ENCODE measurements at regions not wholly inside any gene's neighbourhood (a gene's known extent, or its start where the extent isn't known, plus 50 kb on each side); places are given as distances from the start of the nearest gene placed in this dataset.

DNA sequence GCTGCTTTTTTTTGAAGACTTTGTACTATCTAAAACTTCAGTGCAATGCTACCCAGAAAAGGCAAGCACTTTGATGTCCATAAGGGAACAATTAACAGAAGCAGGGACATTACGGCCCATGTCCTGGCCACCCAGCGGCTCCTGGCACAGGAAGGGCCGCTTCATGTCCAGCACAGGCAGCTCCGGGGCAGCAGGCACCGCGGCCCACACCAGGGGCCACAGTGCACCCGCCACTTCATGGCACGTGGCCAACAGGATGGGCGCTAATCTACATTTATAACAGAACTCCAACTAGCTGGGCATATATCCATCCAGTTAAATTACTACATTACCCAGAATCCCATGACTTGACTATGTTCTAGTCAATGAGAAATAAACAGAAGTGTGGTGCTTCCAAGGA lies 198.2 kb upstream of the ID4 start:
- no peak overlapping the region for H3K4me3 ChIP-seq (ENCODE audit: low read length)
- TF ChIP-seq, protein P1, sequence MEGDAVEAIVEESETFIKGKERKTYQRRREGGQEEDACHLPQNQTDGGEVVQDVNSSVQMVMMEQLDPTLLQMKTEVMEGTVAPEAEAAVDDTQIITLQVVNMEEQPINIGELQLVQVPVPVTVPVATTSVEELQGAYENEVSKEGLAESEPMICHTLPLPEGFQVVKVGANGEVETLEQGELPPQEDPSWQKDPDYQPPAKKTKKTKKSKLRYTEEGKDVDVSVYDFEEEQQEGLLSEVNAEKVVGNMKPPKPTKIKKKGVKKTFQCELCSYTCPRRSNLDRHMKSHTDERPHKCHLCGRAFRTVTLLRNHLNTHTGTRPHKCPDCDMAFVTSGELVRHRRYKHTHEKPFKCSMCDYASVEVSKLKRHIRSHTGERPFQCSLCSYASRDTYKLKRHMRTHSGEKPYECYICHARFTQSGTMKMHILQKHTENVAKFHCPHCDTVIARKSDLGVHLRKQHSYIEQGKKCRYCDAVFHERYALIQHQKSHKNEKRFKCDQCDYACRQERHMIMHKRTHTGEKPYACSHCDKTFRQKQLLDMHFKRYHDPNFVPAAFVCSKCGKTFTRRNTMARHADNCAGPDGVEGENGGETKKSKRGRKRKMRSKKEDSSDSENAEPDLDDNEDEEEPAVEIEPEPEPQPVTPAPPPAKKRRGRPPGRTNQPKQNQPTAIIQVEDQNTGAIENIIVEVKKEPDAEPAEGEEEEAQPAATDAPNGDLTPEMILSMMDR (IDR thresholded peaks at IDR 0.05; ENCODE audit: low read depth, low read length, poor library complexity, severe bottlenecking): no peak
- no peak for TF ChIP-seq EZH2phosphoT487 (IDR thresholded peaks at IDR 0.05; ENCODE audit: borderline replicate concordance, low read length)

DNA sequence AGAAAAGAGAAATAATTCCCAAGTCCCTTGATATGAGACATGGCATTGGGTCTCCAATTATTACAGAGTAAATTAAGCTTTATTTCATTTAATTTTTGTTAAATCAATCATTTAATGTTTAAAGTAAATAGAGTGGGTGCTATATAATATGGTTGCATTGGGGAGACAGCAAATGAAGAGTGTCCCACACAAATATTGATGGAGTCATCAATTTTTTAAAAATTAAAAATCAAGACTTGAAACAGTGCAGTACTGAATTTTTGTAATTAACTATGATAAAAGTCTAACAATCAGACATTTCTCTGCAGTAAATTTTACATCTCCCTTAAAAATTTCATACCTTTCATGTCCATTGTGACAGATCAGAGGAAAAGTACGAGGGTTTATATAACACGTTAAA lies 193.9 kb upstream of the ID4 start:
- H3K4me3 ChIP-seq (ENCODE audit: low read length): no peak overlapping the region
- no peaks in the 10 kb centered on the region for H3K79me2 ChIP-seq (ENCODE audit: control insufficient read depth, low read length)
- H3F3A ChIP-seq (ENCODE audit: control insufficient read depth, insufficient read depth): no peaks in the 10 kb centered on the region
- no peak overlapping the region for H3K27ac ChIP-seq (ENCODE audit: low read depth, low read length)
- no peaks in the 10 kb centered on the region for H3K9me3 ChIP-seq (ENCODE audit: control insufficient read depth, insufficient read depth, low read length)
- H3K27me3 ChIP-seq (ENCODE audit: control insufficient read depth, low read length): no peaks in the 10 kb centered on the region
- H3K4me1 ChIP-seq (ENCODE audit: control insufficient read depth, low read length): no peaks in the 10 kb centered on the region
- H3K4me2 ChIP-seq (ENCODE audit: low read length): no peak overlapping the region
- H3K9me2 ChIP-seq (replicated peaks; ENCODE audit: control insufficient read depth, low read length): no peaks in the 10 kb centered on the region
- no peaks in the 10 kb centered on the region for H3K36me3 ChIP-seq (ENCODE audit: control insufficient read depth, low read length)
- TF ChIP-seq EZH2phosphoT487 (IDR thresholded peaks at IDR 0.05; ENCODE audit: borderline replicate concordance, low read length): no peak
- TF ChIP-seq, protein P1 (IDR thresholded peaks at IDR 0.05; ENCODE audit: low read depth, low read length, poor library complexity, severe bottlenecking): no peak
- H4K20me1 ChIP-seq (ENCODE audit: control insufficient read depth, insufficient read depth, low read depth, low read length): no peaks in the 10 kb centered on the region

More for the DNA sequence above, 198.2 kb upstream of the ID4 start:
- Histone ChIP-seq H3K36me3 (ENCODE audit: control insufficient read depth, low read length) (no peaks in the 10 kb centered on the region), H3K79me2 (ENCODE audit: control insufficient read depth, low read length) (no peaks in the 10 kb centered on the region), H3K27ac (ENCODE audit: low read depth, low read length) (no peak overlapping the region), H3K9me3 (ENCODE audit: control insufficient read depth, insufficient read depth, low read length) (no peaks in the 10 kb centered on the region), H3K27me3 (ENCODE audit: control insufficient read depth, low read length) (no peaks in the 10 kb centered on the region), H4K20me1 (ENCODE audit: control insufficient read depth, insufficient read depth, low read depth, low read length) (no peaks in the 10 kb centered on the region), H3K9me2 (replicated peaks; ENCODE audit: control insufficient read depth, low read length) (no peaks in the 10 kb centered on the region), H3K4me1 (ENCODE audit: control insufficient read depth, low read length) (no peaks in the 10 kb centered on the region), H3F3A (ENCODE audit: control insufficient read depth, insufficient read depth) (no peaks in the 10 kb centered on the region), H3K4me2 (ENCODE audit: low read length) (no peak overlapping the region)

DNA sequence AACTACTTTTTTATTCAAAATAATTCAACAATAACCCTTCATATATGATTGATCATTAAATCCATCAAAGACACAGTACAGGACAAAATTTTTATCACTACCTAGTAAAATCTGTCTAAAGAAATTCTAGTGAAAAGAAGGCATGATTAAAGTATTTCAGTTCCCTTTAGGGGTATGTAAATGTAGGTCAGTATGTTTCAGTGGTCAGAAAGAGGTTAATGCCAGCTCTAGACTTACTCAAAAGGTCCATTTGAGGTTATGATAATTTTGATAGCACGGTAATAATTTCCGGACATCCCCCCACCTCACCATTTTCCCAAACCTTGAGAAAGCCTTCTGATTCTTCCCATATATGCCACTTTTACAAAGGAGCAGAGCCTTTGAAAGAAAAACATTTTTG lies 193.5 kb upstream of the ID4 start:
- no peaks in the 10 kb centered on the region for H3K4me1 ChIP-seq (ENCODE audit: control insufficient read depth, low read length)
- no peaks in the 10 kb centered on the region for H4K20me1 ChIP-seq (ENCODE audit: control insufficient read depth, insufficient read depth, low read depth, low read length)
- H3F3A ChIP-seq (ENCODE audit: control insufficient read depth, insufficient read depth): no peaks in the 10 kb centered on the region
- no peaks in the 10 kb centered on the region for H3K27me3 ChIP-seq (ENCODE audit: control insufficient read depth, low read length)
- no peak overlapping the region for H3K27ac ChIP-seq (ENCODE audit: low read depth, low read length)
- H3K36me3 ChIP-seq (ENCODE audit: control insufficient read depth, low read length): no peaks in the 10 kb centered on the region
- TF ChIP-seq, protein P1 (IDR thresholded peaks at IDR 0.05; ENCODE audit: low read depth, low read length, poor library complexity, severe bottlenecking): no peak
- TF ChIP-seq EZH2phosphoT487 (IDR thresholded peaks at IDR 0.05; ENCODE audit: borderline replicate concordance, low read length): no peak
- H3K9me3 ChIP-seq (ENCODE audit: control insufficient read depth, insufficient read depth, low read length): no peaks in the 10 kb centered on the region
- no peak overlapping the region for H3K4me3 ChIP-seq (ENCODE audit: low read length)
- no peak overlapping the region for H3K4me2 ChIP-seq (ENCODE audit: low read length)
- no peaks in the 10 kb centered on the region for H3K79me2 ChIP-seq (ENCODE audit: control insufficient read depth, low read length)
- no peaks in the 10 kb centered on the region for H3K9me2 ChIP-seq (replicated peaks; ENCODE audit: control insufficient read depth, low read length)

DNA sequence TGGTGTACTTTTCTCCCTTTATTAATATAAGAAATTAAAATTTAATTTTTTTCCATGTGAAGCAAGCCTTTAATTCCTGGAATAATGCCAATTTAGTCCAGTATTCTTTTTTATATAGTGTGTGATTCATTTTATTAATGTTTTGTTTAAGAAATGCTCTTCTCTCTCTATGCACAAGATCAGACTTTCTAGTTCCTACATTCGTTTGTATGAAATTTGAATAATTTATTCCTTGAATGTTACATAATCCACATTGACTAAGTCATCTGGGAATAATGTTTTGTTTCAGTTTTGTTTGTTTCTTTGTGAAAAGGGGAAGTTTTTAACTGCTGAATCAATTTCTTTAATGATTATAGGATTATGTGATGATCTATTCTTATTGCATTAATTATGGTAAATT lies 181.4 kb upstream of the ID4 start:
- Histone ChIP-seq H3K4me2 (ENCODE audit: low read length) (no peak overlapping the region), H4K20me1 (ENCODE audit: control insufficient read depth, insufficient read depth, low read depth, low read length) (no peaks in the 10 kb centered on the region), H3K27ac (ENCODE audit: low read depth, low read length) (no peak overlapping the region), H3K27me3 (ENCODE audit: control insufficient read depth, low read length) (no peaks in the 10 kb centered on the region), H3K4me1 (ENCODE audit: control insufficient read depth, low read length) (no peaks in the 10 kb centered on the region), H3K79me2 (ENCODE audit: control insufficient read depth, low read length) (no peaks in the 10 kb centered on the region), H3K9me2 (replicated peaks; ENCODE audit: control insufficient read depth, low read length) (no peaks in the 10 kb centered on the region), H3K36me3 (ENCODE audit: control insufficient read depth, low read length) (no peaks in the 10 kb centered on the region), H3F3A (ENCODE audit: control insufficient read depth, insufficient read depth) (no peaks in the 10 kb centered on the region), H3K4me3 (ENCODE audit: low read length) (no peak overlapping the region), H3K9me3 (ENCODE audit: control insufficient read depth, insufficient read depth, low read length) (no peaks in the 10 kb centered on the region)
- no peak for TF ChIP-seq EZH2phosphoT487 (IDR thresholded peaks at IDR 0.05; ENCODE audit: borderline replicate concordance, low read length)
- TF ChIP-seq, protein P1 (IDR thresholded peaks at IDR 0.05; ENCODE audit: low read depth, low read length, poor library complexity, severe bottlenecking): no peak
